Mucosa of descending colon (tissue), 3 donors: ENCODE measurements at regions not wholly inside any gene's neighbourhood (a gene's known extent, or its start where the extent isn't known, plus 50 kb on each side); places are given as distances from the start of the nearest gene placed in this dataset.

ENCODE experiments used
- ATAC-seq: fragments of 200-7000 bp; cut with Tn5 transposase; one replicate; pipeline ENCODE4 v1.9.1; 2020; ENCODE audit warnings: mild to moderate bottlenecking, moderate library complexity
- DNase-seq, 3 donors: peaks; one replicate each; pipeline ENCODE4 v3.0.0-alpha.2; 2020
- H3K36me3 ChIP-seq: fragments of 200-600 bp; one replicate; pipeline ENCODE4 v1.8.0; 2021; ENCODE audit warnings: low read depth, mild to moderate bottlenecking
- H3K4me1 ChIP-seq: fragments of 200-600 bp; one replicate; pipeline ENCODE4 v1.8.0; 2021; ENCODE audit warnings: low read depth, mild to moderate bottlenecking
- H3K4me3 ChIP-seq: fragments of 200-600 bp; one replicate; pipeline ENCODE4 v1.8.0; 2021; ENCODE audit warnings: mild to moderate bottlenecking
- H3K9me3 ChIP-seq: fragments of 200-600 bp; one replicate; pipeline ENCODE4 v1.8.0; 2021; ENCODE audit warnings: mild to moderate bottlenecking
- CTCF ChIP-seq: fragments of 200-600 bp; IDR thresholded peaks from one replicate; pipeline ENCODE4 v1.8.0; 2022; ENCODE audit warnings: antibody characterized with exemption, mild to moderate bottlenecking
- intact Hi-C, 2 donors: fragments of 100-400 bp; cut with DNase I in 1 of 2; cut with micrococcal nuclease in 1 of 2; formaldehyde crosslinking; loops; one replicate each; pipeline versions ENCODE4 v1.11.0 to v1.11.1; 2022; cut with DNase I, micrococcal nuclease
- donor health status: DM: no; HTN: no; CAD: no; lungs with moderate emphysema.
- donor health status: DM: no; HTN: no; CAD: no.
- donor health status: DM: no; HTN: yes; CAD: no.

GRCh38 chr2:235265348-235265965, 228.4 kb upstream of the AGAP1 start:
- ATAC-seq (no peak), DNase-seq (no peak)
- intact Hi-C loops = no loop called here
- peaks cover 8% of the 10 kb centered on the region for H3K4me1 ChIP-seq
- no peaks in the 10 kb centered on the region for H3K36me3 ChIP-seq
- no peak for TF ChIP-seq CTCF
- H3K4me3 ChIP-seq = no peak overlapping the region
- no peaks in the 10 kb centered on the region for H3K9me3 ChIP-seq

GRCh38 chr2:235267251-235267650, 226.6 kb upstream of the AGAP1 start:
- intact Hi-C loops = no loop called here
- DNase-seq (no peak), ATAC-seq (no peak)
- H3K9me3 ChIP-seq = no peaks in the 10 kb centered on the region
- peaks cover 8% of the 10 kb centered on the region for H3K4me1 ChIP-seq
- H3K4me3 ChIP-seq = no peak overlapping the region
- no peak for TF ChIP-seq CTCF
- no peaks in the 10 kb centered on the region for H3K36me3 ChIP-seq

GRCh38 chr2:235268535-235268934, 225.3 kb upstream of the AGAP1 start:
- Histone ChIP-seq H3K4me3 (no peak overlapping the region), H3K9me3 (no peaks in the 10 kb centered on the region), H3K36me3 (no peaks in the 10 kb centered on the region), H3K4me1 (peaks cover 6% of the 10 kb centered on the region)
- ATAC-seq (no peak), DNase-seq (no peak)
- TF ChIP-seq CTCF = no peak
- intact Hi-C loops = no loop called here

- DNase-seq (no peak), ATAC-seq (no peak)
- no peak overlapping the region for H3K4me3 ChIP-seq
- H3K9me3 ChIP-seq = no peaks in the 10 kb centered on the region
- no peaks in the 10 kb centered on the region for H3K4me1 ChIP-seq
- H3K36me3 ChIP-seq = no peaks in the 10 kb centered on the region
- intact Hi-C loops = no loop called here
- no peak for TF ChIP-seq CTCF
Observed at GRCh38 chr2:235270291-235270690, 223.6 kb upstream of the AGAP1 start.

- no peaks in the 10 kb centered on the region for H3K4me1 ChIP-seq
- no peaks in the 10 kb centered on the region for H3K9me3 ChIP-seq
- TF ChIP-seq CTCF = no peak
- intact Hi-C loops = no loop called here
- H3K4me3 ChIP-seq = no peak overlapping the region
- DNase-seq = no peak
- ATAC-seq = no peak
- H3K36me3 ChIP-seq = no peaks in the 10 kb centered on the region
Observed at GRCh38 chr2:235270956-235271355, 222.9 kb upstream of the AGAP1 start.

GRCh38 chr2:235271936-235272335, 221.9 kb upstream of the AGAP1 start:
- Histone ChIP-seq H3K9me3 (no peaks in the 10 kb centered on the region), H3K4me1 (no peaks in the 10 kb centered on the region), H3K36me3 (no peaks in the 10 kb centered on the region), H3K4me3 (no peak overlapping the region)
- intact Hi-C loops = no loop called here
- DNase-seq = no peak
- no peak for TF ChIP-seq CTCF
- no peak for ATAC-seq
